ENCODE measurements at regions not wholly inside any gene's neighbourhood (a gene's known extent, or its start where the extent isn't known, plus 50 kb on each side); places are given as distances from the start of the nearest gene placed in this dataset.

- Histone ChIP-seq H3K4me1 (ENCODE audit: control insufficient read depth, insufficient read depth, low read length) (peaks cover 26% of the 10 kb centered on the region), H3K36me3 (ENCODE audit: control insufficient read depth, insufficient read depth, low read length) (no peaks in the 10 kb centered on the region), H3K27me3 (ENCODE audit: control insufficient read depth, insufficient read depth, low read length) (no peaks in the 10 kb centered on the region), H3K4me3 (ENCODE audit: low read depth, low read length) (no peak overlapping the region), H3K27ac (ENCODE audit: low read depth, low read length) (no peak overlapping the region), H3K9me3 (ENCODE audit: control insufficient read depth, insufficient read depth, low read length) (no peaks in the 10 kb centered on the region), H3K9ac (ENCODE audit: low read depth, low read length) (no peak overlapping the region)
Measured at GRCh38 chr11:104633226-104633625, 265.0 kb downstream of the CASP12 start.

GRCh38 chr11:104630352-104630751, 267.9 kb downstream of the CASP12 start:
- Histone ChIP-seq H3K36me3 (ENCODE audit: control insufficient read depth, insufficient read depth, low read length) (no peaks in the 10 kb centered on the region), H3K4me3 (ENCODE audit: low read depth, low read length) (no peak overlapping the region), H3K9ac (ENCODE audit: low read depth, low read length) (no peak overlapping the region)

GRCh38 chr11:104625246-104625645, 273.0 kb downstream of the CASP12 start:
- Histone ChIP-seq H3K9me3 (ENCODE audit: control insufficient read depth, insufficient read depth, low read length) (no peaks in the 10 kb centered on the region), H3K27ac (ENCODE audit: low read depth, low read length) (peak overlapping the region; percentile 59), H3K27me3 (ENCODE audit: control insufficient read depth, insufficient read depth, low read length) (no peaks in the 10 kb centered on the region), H3K9ac (ENCODE audit: low read depth, low read length) (peak overlapping the region; percentile 28; the same call in 1 of the 2 replicates), H3K4me3 (ENCODE audit: low read depth, low read length) (no peak overlapping the region), H3K36me3 (ENCODE audit: control insufficient read depth, insufficient read depth, low read length) (no peaks in the 10 kb centered on the region), H3K4me1 (ENCODE audit: control insufficient read depth, insufficient read depth, low read length) (peaks cover 47% of the 10 kb centered on the region)

More at GRCh38 chr11:104630352-104630751, 267.9 kb downstream of the CASP12 start:
- Histone ChIP-seq H3K9me3 (ENCODE audit: control insufficient read depth, insufficient read depth, low read length) (no peaks in the 10 kb centered on the region), H3K4me1 (ENCODE audit: control insufficient read depth, insufficient read depth, low read length) (peaks cover 27% of the 10 kb centered on the region), H3K27ac (ENCODE audit: low read depth, low read length) (no peak overlapping the region), H3K27me3 (ENCODE audit: control insufficient read depth, insufficient read depth, low read length) (no peaks in the 10 kb centered on the region)

GRCh38 chr11:104624021-104624420, 274.2 kb downstream of the CASP12 start:
- H3K4me3 ChIP-seq (ENCODE audit: low read depth, low read length): no peak overlapping the region
- H3K9ac ChIP-seq (ENCODE audit: low read depth, low read length): no peak overlapping the region
- peak overlapping the region; percentile 96 for H3K27ac ChIP-seq (ENCODE audit: low read depth, low read length)
- H3K9me3 ChIP-seq (ENCODE audit: control insufficient read depth, insufficient read depth, low read length): no peaks in the 10 kb centered on the region
- H3K4me1 ChIP-seq (ENCODE audit: control insufficient read depth, insufficient read depth, low read length): peaks cover 41% of the 10 kb centered on the region
- no peaks in the 10 kb centered on the region for H3K27me3 ChIP-seq (ENCODE audit: control insufficient read depth, insufficient read depth, low read length)
- H3K36me3 ChIP-seq (ENCODE audit: control insufficient read depth, insufficient read depth, low read length): no peaks in the 10 kb centered on the region

GRCh38 chr11:104623518-104623917, 274.7 kb downstream of the CASP12 start:
- H3K9ac ChIP-seq (ENCODE audit: low read depth, low read length): no peak overlapping the region
- H3K4me1 ChIP-seq (ENCODE audit: control insufficient read depth, insufficient read depth, low read length): peaks cover 41% of the 10 kb centered on the region
- no peaks in the 10 kb centered on the region for H3K9me3 ChIP-seq (ENCODE audit: control insufficient read depth, insufficient read depth, low read length)
- no peaks in the 10 kb centered on the region for H3K27me3 ChIP-seq (ENCODE audit: control insufficient read depth, insufficient read depth, low read length)
- H3K4me3 ChIP-seq (ENCODE audit: low read depth, low read length): no peak overlapping the region
- peak overlapping the region; percentile 96 for H3K27ac ChIP-seq (ENCODE audit: low read depth, low read length)
- H3K36me3 ChIP-seq (ENCODE audit: control insufficient read depth, insufficient read depth, low read length): no peaks in the 10 kb centered on the region

- Histone ChIP-seq H3K9me3 (ENCODE audit: control insufficient read depth, insufficient read depth, low read length) (peaks cover 5% of the 10 kb centered on the region; the same call in 1 of the 2 replicates), H3K4me3 (ENCODE audit: low read depth, low read length) (no peak overlapping the region), H3K27ac (ENCODE audit: low read depth, low read length) (no peak overlapping the region), H3K27me3 (ENCODE audit: control insufficient read depth, insufficient read depth, low read length) (no peaks in the 10 kb centered on the region), H3K4me1 (ENCODE audit: control insufficient read depth, insufficient read depth, low read length) (peaks cover 33% of the 10 kb centered on the region), H3K9ac (ENCODE audit: low read depth, low read length) (no peak overlapping the region), H3K36me3 (ENCODE audit: control insufficient read depth, insufficient read depth, low read length) (no peaks in the 10 kb centered on the region)
Measured at GRCh38 chr11:104620991-104621390, 277.3 kb downstream of the CASP12 start.

GRCh38 chr11:104619751-104620150, 278.5 kb downstream of the CASP12 start:
- Histone ChIP-seq H3K36me3 (ENCODE audit: control insufficient read depth, insufficient read depth, low read length) (no peaks in the 10 kb centered on the region), H3K9me3 (ENCODE audit: control insufficient read depth, insufficient read depth, low read length) (peaks cover 5% of the 10 kb centered on the region; the same call in 1 of the 2 replicates), H3K27ac (ENCODE audit: low read depth, low read length) (no peak overlapping the region), H3K27me3 (ENCODE audit: control insufficient read depth, insufficient read depth, low read length) (no peaks in the 10 kb centered on the region), H3K9ac (ENCODE audit: low read depth, low read length) (no peak overlapping the region), H3K4me3 (ENCODE audit: low read depth, low read length) (no peak overlapping the region), H3K4me1 (ENCODE audit: control insufficient read depth, insufficient read depth, low read length) (peaks cover 26% of the 10 kb centered on the region)

GRCh38 chr11:104618954-104619353, 279.3 kb downstream of the CASP12 start:
- H3K27ac ChIP-seq (ENCODE audit: low read depth, low read length): no peak overlapping the region
- H3K4me1 ChIP-seq (ENCODE audit: control insufficient read depth, insufficient read depth, low read length): peaks cover 18% of the 10 kb centered on the region
- H3K9ac ChIP-seq (ENCODE audit: low read depth, low read length): no peak overlapping the region
- H3K4me3 ChIP-seq (ENCODE audit: low read depth, low read length): no peak overlapping the region
- H3K36me3 ChIP-seq (ENCODE audit: control insufficient read depth, insufficient read depth, low read length): no peaks in the 10 kb centered on the region
- no peaks in the 10 kb centered on the region for H3K27me3 ChIP-seq (ENCODE audit: control insufficient read depth, insufficient read depth, low read length)
- H3K9me3 ChIP-seq (ENCODE audit: control insufficient read depth, insufficient read depth, low read length): peaks cover 5% of the 10 kb centered on the region; the same call in 1 of the 2 replicates

GRCh38 chr11:104614961-104615360, 283.3 kb downstream of the CASP12 start:
- H3K27ac ChIP-seq (ENCODE audit: low read depth, low read length): no peak overlapping the region
- no peak overlapping the region for H3K4me3 ChIP-seq (ENCODE audit: low read depth, low read length)
- H3K27me3 ChIP-seq (ENCODE audit: control insufficient read depth, insufficient read depth, low read length): no peaks in the 10 kb centered on the region
- H3K4me1 ChIP-seq (ENCODE audit: control insufficient read depth, insufficient read depth, low read length): peaks cover 2% of the 10 kb centered on the region; the same call in 1 of the 2 replicates
- no peaks in the 10 kb centered on the region for H3K36me3 ChIP-seq (ENCODE audit: control insufficient read depth, insufficient read depth, low read length)
- peaks cover 5% of the 10 kb centered on the region; the same call in 1 of the 2 replicates for H3K9me3 ChIP-seq (ENCODE audit: control insufficient read depth, insufficient read depth, low read length)
- no peak overlapping the region for H3K9ac ChIP-seq (ENCODE audit: low read depth, low read length)

GRCh38 chr11:104614117-104614680, 284.1 kb downstream of the CASP12 start:
- Histone ChIP-seq H3K9ac (ENCODE audit: low read depth, low read length) (no peak overlapping the region), H3K27me3 (ENCODE audit: control insufficient read depth, insufficient read depth, low read length) (no peaks in the 10 kb centered on the region), H3K4me3 (ENCODE audit: low read depth, low read length) (no peak overlapping the region), H3K4me1 (ENCODE audit: control insufficient read depth, insufficient read depth, low read length) (peaks cover 9% of the 10 kb centered on the region), H3K36me3 (ENCODE audit: control insufficient read depth, insufficient read depth, low read length) (no peaks in the 10 kb centered on the region), H3K9me3 (ENCODE audit: control insufficient read depth, insufficient read depth, low read length) (peaks cover 5% of the 10 kb centered on the region; the same call in 1 of the 2 replicates), H3K27ac (ENCODE audit: low read depth, low read length) (no peak overlapping the region)

- H3K36me3 ChIP-seq (ENCODE audit: control insufficient read depth, insufficient read depth, low read length): no peaks in the 10 kb centered on the region
- H3K9ac ChIP-seq (ENCODE audit: low read depth, low read length): no peak overlapping the region
- no peaks in the 10 kb centered on the region for H3K27me3 ChIP-seq (ENCODE audit: control insufficient read depth, insufficient read depth, low read length)
- H3K27ac ChIP-seq (ENCODE audit: low read depth, low read length): no peak overlapping the region
- H3K4me3 ChIP-seq (ENCODE audit: low read depth, low read length): no peak overlapping the region
- peaks cover 9% of the 10 kb centered on the region for H3K4me1 ChIP-seq (ENCODE audit: control insufficient read depth, insufficient read depth, low read length)
- no peaks in the 10 kb centered on the region for H3K9me3 ChIP-seq (ENCODE audit: control insufficient read depth, insufficient read depth, low read length)
Measured at GRCh38 chr11:104610635-104611034, 287.6 kb downstream of the CASP12 start.
